Lung (tissue), 11 donors: ENCODE measurements at regions not wholly inside any gene's neighbourhood (a gene's known extent, or its start where the extent isn't known, plus 50 kb on each side); places are given as distances from the start of the nearest gene placed in this dataset.

ENCODE experiments used
- ATAC-seq: fragments of 200-7000 bp; cut with Tn5 transposase; one replicate; pipeline ENCODE4 v1.9.1; 2020; ENCODE audit warnings: moderate number of reproducible peaks; ENCODE audit not compliant: insufficient read depth, low FRiP score
- DNase-seq, 3 donors: peaks; one replicate each; pipeline ENCODE4 v3.0.0-alpha.2; 2013 to 2017
- H3K27ac ChIP-seq, 2 donors: one replicate each; pipeline ENCODE4 v1.5.1; 2013; ENCODE audit warnings: mild to moderate bottlenecking in 2 of 2, moderate library complexity in 2 of 2, control low read depth in 1 of 2, inconsistent platforms in 1 of 2, low read depth in 1 of 2, low read length in 1 of 2
- H3K27me3 ChIP-seq, 3 donors: one replicate each; pipeline ENCODE4 v1.5.1; 2013; ENCODE audit warnings: low read length in 2 of 3; ENCODE audit not compliant: control insufficient read depth in 3 of 3, insufficient read depth in 3 of 3
- H3K36me3 ChIP-seq, 4 donors: one replicate each; pipeline ENCODE4 v1.5.1; 2013; ENCODE audit warnings: low read length in 4 of 4, mild to moderate bottlenecking in 1 of 4, moderate library complexity in 1 of 4; ENCODE audit not compliant: control insufficient read depth in 4 of 4, insufficient read depth in 4 of 4
- H3K4me1 ChIP-seq, 5 donors: one replicate each; pipeline ENCODE4 v1.5.1; 2013; ENCODE audit warnings: low read length in 5 of 5, mild to moderate bottlenecking in 2 of 5, moderate library complexity in 1 of 5; ENCODE audit not compliant: control insufficient read depth in 5 of 5, insufficient read depth in 5 of 5
- H3K4me3 ChIP-seq: one replicate; pipeline ENCODE4 v1.5.1; 2013; ENCODE audit warnings: mild to moderate bottlenecking, control low read depth, moderate library complexity
- H3K9ac ChIP-seq, 2 donors: one replicate each; pipeline ENCODE4 v1.5.1; 2013; ENCODE audit warnings: low read length in 2 of 2, control low read depth in 1 of 2; ENCODE audit not compliant: insufficient read depth in 1 of 2
- H3K9me3 ChIP-seq, 4 donors: one replicate each; pipeline ENCODE4 v1.5.1; 2013; ENCODE audit warnings: low read length in 3 of 4, mild to moderate bottlenecking in 1 of 4, moderate library complexity in 1 of 4; ENCODE audit not compliant: control insufficient read depth in 4 of 4, insufficient read depth in 3 of 4
- WGBS, 2 donors: extraction: QIAGEN DNeasy Blood & Tissue Kit; methylation state at CpG; one replicate each; pipeline ENCODE4 v1.1.7; 2013; 5-methylcytosine and 5-hydroxymethylcytosine counted together
- TF ChIP-seq, protein P1 (sequence below): IDR thresholded peaks from 2 replicates; pipeline ENCODE4 v1.5.1; 2012; ENCODE audit warnings: mild to moderate bottlenecking; ENCODE audit errors: control extremely low read depth, extremely low read depth
- donor health status: control.
- donor health status: control.
- donor health status: Bipolar disorder and iron deficiency.
- donor health status: healthy.
- donor health status: DM: yes; HTN: yes; CAD: no.

DNA sequence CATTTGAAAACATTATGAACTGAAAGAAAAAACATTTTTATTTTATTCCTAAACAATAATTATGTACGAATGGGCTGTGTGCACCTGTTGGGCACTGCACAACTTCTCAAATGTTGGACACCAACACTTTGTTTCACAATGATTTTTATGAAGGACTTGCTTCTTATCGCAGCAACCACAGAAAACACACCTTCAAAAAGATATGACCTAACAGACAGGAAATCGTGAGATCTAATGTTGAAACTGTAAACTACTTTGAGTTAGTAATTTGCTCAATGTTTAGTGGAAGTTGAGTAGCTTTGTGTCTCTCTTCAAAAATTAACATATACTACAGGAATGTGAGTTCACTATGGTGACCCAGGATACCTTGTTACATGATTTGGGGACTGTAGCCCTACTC is 98.6 kb downstream of the NXPE2 start:
- Histone ChIP-seq H3K4me1 (peaks cover 0 to 5% (median 0%) of the 10 kb centered on the region in 5 donors), H3K9ac (no peak overlapping the region), H3K27me3 (peaks cover 0 to 9% (median 7%) of the 10 kb centered on the region in 3 donors), H3K4me3 (no peak overlapping the region), H3K9me3 (peaks cover 0 to 2% (median 0%) of the 10 kb centered on the region in 4 donors), H3K36me3 (no peaks in the 10 kb centered on the region), H3K27ac (no peak overlapping the region)
- no peak for ATAC-seq
- DNase-seq: no peak
- TF ChIP-seq, protein P1, sequence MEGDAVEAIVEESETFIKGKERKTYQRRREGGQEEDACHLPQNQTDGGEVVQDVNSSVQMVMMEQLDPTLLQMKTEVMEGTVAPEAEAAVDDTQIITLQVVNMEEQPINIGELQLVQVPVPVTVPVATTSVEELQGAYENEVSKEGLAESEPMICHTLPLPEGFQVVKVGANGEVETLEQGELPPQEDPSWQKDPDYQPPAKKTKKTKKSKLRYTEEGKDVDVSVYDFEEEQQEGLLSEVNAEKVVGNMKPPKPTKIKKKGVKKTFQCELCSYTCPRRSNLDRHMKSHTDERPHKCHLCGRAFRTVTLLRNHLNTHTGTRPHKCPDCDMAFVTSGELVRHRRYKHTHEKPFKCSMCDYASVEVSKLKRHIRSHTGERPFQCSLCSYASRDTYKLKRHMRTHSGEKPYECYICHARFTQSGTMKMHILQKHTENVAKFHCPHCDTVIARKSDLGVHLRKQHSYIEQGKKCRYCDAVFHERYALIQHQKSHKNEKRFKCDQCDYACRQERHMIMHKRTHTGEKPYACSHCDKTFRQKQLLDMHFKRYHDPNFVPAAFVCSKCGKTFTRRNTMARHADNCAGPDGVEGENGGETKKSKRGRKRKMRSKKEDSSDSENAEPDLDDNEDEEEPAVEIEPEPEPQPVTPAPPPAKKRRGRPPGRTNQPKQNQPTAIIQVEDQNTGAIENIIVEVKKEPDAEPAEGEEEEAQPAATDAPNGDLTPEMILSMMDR: no peak
- 68 to 78% methylated on average over 3 of the region's 3 CpGs for WGBS, 2 donors

DNA sequence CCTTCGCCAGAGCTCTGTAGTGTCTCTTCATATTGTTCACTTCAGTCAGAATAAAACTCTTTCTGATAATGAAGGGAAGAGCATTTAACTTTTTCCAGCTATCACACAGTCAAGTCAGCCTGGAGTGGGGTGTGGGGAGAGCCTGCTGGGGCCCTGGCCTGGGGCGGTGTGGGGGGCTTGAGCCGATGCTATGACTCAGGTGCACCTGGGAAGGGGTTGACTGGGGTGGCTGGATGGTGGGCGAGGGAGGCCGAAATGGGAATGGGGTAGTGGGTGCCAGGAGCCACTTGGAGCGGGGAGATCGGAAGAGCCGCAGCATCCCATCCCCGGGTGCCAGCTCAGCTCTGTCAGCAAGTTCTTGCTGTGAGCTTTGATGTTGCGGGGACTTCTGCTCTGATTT is 100.9 kb downstream of the NXPE2 start:
- no peak for ATAC-seq
- H3K27ac ChIP-seq: no peak overlapping the region
- no peak overlapping the region for H3K4me3 ChIP-seq
- H3K27me3 ChIP-seq: peaks cover 0 to 7% (median 0%) of the 10 kb centered on the region in 3 donors
- H3K9ac ChIP-seq: no peak overlapping the region
- H3K4me1 ChIP-seq: peaks cover 0 to 10% (median 2%) of the 10 kb centered on the region in 5 donors
- TF ChIP-seq, protein P1: no peak
- 93 to 97% methylated on average over 10 of the region's 10 CpGs for WGBS, 2 donors
- peaks cover 0 to 2% (median 0%) of the 10 kb centered on the region in 4 donors for H3K9me3 ChIP-seq
- no peaks in the 10 kb centered on the region for H3K36me3 ChIP-seq
- no peak for DNase-seq

DNA sequence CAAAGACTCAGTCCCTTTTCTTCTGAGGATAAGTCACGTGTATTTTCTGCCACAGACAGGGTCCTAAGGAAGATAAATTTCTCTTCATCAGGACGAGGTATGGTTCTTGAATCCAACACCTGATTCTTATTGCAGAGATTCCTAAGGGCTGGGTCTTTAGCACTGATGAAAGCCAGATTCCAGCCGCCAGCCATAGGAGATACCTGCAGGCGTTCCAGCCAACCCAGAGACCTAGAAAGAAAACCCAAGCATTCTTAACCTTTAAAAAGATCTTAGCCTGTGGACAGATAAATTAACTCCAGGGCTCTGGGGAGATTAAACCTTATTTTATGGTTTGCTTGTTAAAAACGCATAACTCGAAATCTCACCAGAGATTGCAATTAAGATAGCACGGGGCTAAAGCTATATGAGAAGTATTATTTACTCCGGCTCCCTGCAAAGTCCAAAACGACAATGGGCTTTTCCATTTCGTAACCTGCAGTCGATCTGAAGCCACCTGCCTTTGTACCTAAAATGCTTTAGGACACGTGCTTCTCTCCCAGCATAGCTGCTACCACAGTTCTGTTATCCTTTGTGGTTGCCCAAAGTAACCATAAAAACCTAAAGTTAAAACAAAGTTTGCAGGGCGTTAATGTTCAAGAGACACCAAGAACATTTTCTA is 104.5 kb downstream of the NXPE2 start:
- no peaks in the 10 kb centered on the region for H3K9me3 ChIP-seq
- no peak for DNase-seq
- peaks cover 0 to 6% (median 0%) of the 10 kb centered on the region in 3 donors for H3K27me3 ChIP-seq
- TF ChIP-seq, protein P1: no peak
- no peak overlapping the region for H3K27ac ChIP-seq
- no peak for ATAC-seq
- no peak overlapping the region for H3K9ac ChIP-seq
- WGBS, 2 donors: 84 to 86% methylated on average over 13 of the region's 13 CpGs
- no peak overlapping the region for H3K4me3 ChIP-seq
- H3K4me1 ChIP-seq: peaks cover 0 to 7% (median 0%) of the 10 kb centered on the region in 5 donors
- H3K36me3 ChIP-seq: no peaks in the 10 kb centered on the region

DNA sequence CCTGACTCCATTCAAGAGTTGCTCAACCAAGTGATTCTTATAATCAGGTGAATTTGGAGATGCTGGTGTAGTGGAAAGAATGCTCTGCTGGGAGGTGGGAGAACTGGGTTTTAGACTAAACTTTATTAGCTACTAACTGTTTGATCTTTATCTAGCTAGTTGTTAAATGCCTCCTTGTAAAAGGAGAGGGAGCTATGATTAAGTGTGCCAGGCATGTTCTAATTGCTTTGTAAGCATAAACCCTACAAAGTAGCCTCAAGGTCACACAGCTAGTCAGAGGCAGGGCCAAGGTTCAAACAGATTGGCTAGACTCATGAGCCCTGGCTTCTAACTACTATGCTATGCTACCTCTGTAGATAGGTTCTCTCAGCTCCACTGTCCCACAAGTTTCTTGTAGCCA is 105.5 kb downstream of the NXPE2 start:
- H3K9me3 ChIP-seq: peaks cover 0 to 1% (median 0%) of the 10 kb centered on the region in 4 donors
- ATAC-seq (no peak), DNase-seq (no peak)
- no peak overlapping the region for H3K27ac ChIP-seq
- H3K36me3 ChIP-seq: no peaks in the 10 kb centered on the region
- TF ChIP-seq, protein P1: no peak
- H3K4me3 ChIP-seq: no peak overlapping the region
- peaks cover 0 to 7% (median 0%) of the 10 kb centered on the region in 5 donors for H3K4me1 ChIP-seq
- H3K27me3 ChIP-seq: peaks cover 0 to 2% (median 0%) of the 10 kb centered on the region in 3 donors
- H3K9ac ChIP-seq: no peak overlapping the region
